ENCODE measurements at regions not wholly inside any gene's neighbourhood (a gene's known extent, or its start where the extent isn't known, plus 50 kb on each side); places are given as distances from the start of the nearest gene placed in this dataset.

GRCh38 chr14:100664231-100664630, 62.5 kb upstream of the DLK1 start:
- Histone ChIP-seq H3K79me1 (ENCODE audit: insufficient read depth, low read depth, low read length, poor library complexity, severe bottlenecking) (no peaks in the 10 kb centered on the region), H4K20me1 (ENCODE audit: control insufficient read depth, insufficient read depth, insufficient read length) (no peaks in the 10 kb centered on the region), H3K18ac (ENCODE audit: insufficient read length, low read depth, low read length) (no peak overlapping the region), H3K27me3 (ENCODE audit: insufficient read depth, low read length) (no peaks in the 10 kb centered on the region), H3T11ph (ENCODE audit: low read length) (no peak overlapping the region), H3K4me2 (ENCODE audit: insufficient read depth, insufficient read length, low read length) (no peak overlapping the region), H4K5ac (ENCODE audit: insufficient read length, low read depth, low read length) (no peak overlapping the region), H3K4me1 (ENCODE audit: insufficient read depth, low read length) (no peaks in the 10 kb centered on the region), H3K4ac (ENCODE audit: low read depth, low read length) (no peak overlapping the region), H2AK5ac (ENCODE audit: insufficient read length, low read length) (no peak overlapping the region), H4K91ac (ENCODE audit: insufficient read length, low read depth, low read length) (no peak overlapping the region), H3K23ac (ENCODE audit: insufficient read length, low read depth, low read length) (no peak overlapping the region), H2BK120ac (ENCODE audit: low read depth, low read length, poor library complexity, severe bottlenecking) (no peak overlapping the region), H3K14ac (ENCODE audit: insufficient read depth, low read length) (no peak overlapping the region), H3K79me2 (ENCODE audit: insufficient read depth, low read length) (no peaks in the 10 kb centered on the region), H3K9me3 (ENCODE audit: control insufficient read depth, low read depth, low read length) (no peaks in the 10 kb centered on the region), H3K56ac (ENCODE audit: insufficient read length, low read depth, low read length) (no peak overlapping the region), H3K23me2 (ENCODE audit: insufficient read length, low read depth, low read length, poor library complexity, severe bottlenecking) (no peaks in the 10 kb centered on the region), H2BK12ac (ENCODE audit: insufficient read length, low read depth, low read length) (no peak overlapping the region), H2BK5ac (ENCODE audit: insufficient read length, low read length) (no peak overlapping the region), H3K9ac (ENCODE audit: extremely low read depth, insufficient read length, low read length) (no peak overlapping the region), H2AFZ (ENCODE audit: low read length) (no peak overlapping the region), H3K27ac (ENCODE audit: insufficient read length, low read depth, low read length) (no peak overlapping the region), H4K8ac (replicated peaks; ENCODE audit: insufficient read length, low read depth, low read length) (no peak overlapping the region), H2BK20ac (ENCODE audit: low read depth, low read length, poor library complexity, severe bottlenecking) (no peak overlapping the region), H2BK15ac (ENCODE audit: low read depth, low read length) (no peak overlapping the region)
- H3K4me3 Mint-ChIP-seq = no peak overlapping the region
- no peak overlapping the region for H3K27ac Mint-ChIP-seq
- peaks cover 8% of the 10 kb centered on the region for H3K27me3 Mint-ChIP-seq (ENCODE audit: low read depth)
- H3K36me3 Mint-ChIP-seq (ENCODE audit: insufficient read depth in 1 of 3, low read depth in 3 of 3) = no peaks in the 10 kb centered on the region
- WGBS (ENCODE audit: extremely low coverage, insufficient read length, low lambda C conversion rate) = no CpG with 5 or more reads among the region's 5 CpGs
- H3K4me1 Mint-ChIP-seq = peaks cover 10 to 15% of the 10 kb centered on the region in 2 experiments
- no peak for DNase-seq
- H3K9me3 Mint-ChIP-seq = no peaks in the 10 kb centered on the region
- TF ChIP-seq, protein P1, sequence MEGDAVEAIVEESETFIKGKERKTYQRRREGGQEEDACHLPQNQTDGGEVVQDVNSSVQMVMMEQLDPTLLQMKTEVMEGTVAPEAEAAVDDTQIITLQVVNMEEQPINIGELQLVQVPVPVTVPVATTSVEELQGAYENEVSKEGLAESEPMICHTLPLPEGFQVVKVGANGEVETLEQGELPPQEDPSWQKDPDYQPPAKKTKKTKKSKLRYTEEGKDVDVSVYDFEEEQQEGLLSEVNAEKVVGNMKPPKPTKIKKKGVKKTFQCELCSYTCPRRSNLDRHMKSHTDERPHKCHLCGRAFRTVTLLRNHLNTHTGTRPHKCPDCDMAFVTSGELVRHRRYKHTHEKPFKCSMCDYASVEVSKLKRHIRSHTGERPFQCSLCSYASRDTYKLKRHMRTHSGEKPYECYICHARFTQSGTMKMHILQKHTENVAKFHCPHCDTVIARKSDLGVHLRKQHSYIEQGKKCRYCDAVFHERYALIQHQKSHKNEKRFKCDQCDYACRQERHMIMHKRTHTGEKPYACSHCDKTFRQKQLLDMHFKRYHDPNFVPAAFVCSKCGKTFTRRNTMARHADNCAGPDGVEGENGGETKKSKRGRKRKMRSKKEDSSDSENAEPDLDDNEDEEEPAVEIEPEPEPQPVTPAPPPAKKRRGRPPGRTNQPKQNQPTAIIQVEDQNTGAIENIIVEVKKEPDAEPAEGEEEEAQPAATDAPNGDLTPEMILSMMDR (conservative IDR thresholded peaks at IDR 0.05) = no peak

All from H9 (cell line).